RWPE2 (cell line): ENCODE measurements at regions not wholly inside any gene's neighbourhood (a gene's known extent, or its start where the extent isn't known, plus 50 kb on each side); places are given as distances from the start of the nearest gene placed in this dataset.

ENCODE experiments used
- ATAC-seq: fragments of 200-7000 bp; cut with Tn5 transposase; 3 replicates; pipeline ENCODE4 v1.9.1; 2021; ENCODE audit warnings: low read depth
- DNase-seq: peaks from one replicate; pipeline ENCODE4 v3.0.0-alpha.2; 2020; ENCODE audit warnings: low spot score
- H3K27ac ChIP-seq: fragments of 450-650 bp; 2 replicates; pipeline ENCODE4 v1.5.1; 2017; ENCODE audit warnings: mild to moderate bottlenecking; ENCODE audit not compliant: poor library complexity, severe bottlenecking
- H3K27me3 ChIP-seq: fragments of 250-450 bp; sonication (Bioruptor Pico); 2 replicates; pipeline ENCODE4 v1.5.1; 2021; ENCODE audit warnings: mild to moderate bottlenecking, moderate library complexity; ENCODE audit not compliant: insufficient read depth, poor library complexity, severe bottlenecking
- H3K36me3 ChIP-seq: fragments of 250-450 bp; sonication (Bioruptor Pico); 2 replicates; pipeline ENCODE4 v1.5.1; 2020; ENCODE audit warnings: low read depth, mild to moderate bottlenecking, moderate library complexity
- H3K4me1 ChIP-seq: fragments of 250-450 bp; sonication (Bioruptor Pico); 2 replicates; pipeline ENCODE4 v1.5.1; 2021; ENCODE audit warnings: mild to moderate bottlenecking, moderate library complexity; ENCODE audit not compliant: insufficient read depth, poor library complexity, severe bottlenecking
- H3K4me3 ChIP-seq: fragments of 250-450 bp; sonication (Bioruptor Pico); 2 replicates; pipeline ENCODE4 v1.5.1; 2021; ENCODE audit warnings: mild to moderate bottlenecking, moderate library complexity; ENCODE audit not compliant: severe bottlenecking
- H3K9me3 ChIP-seq: fragments of 250-450 bp; sonication (Bioruptor Pico); 2 replicates; pipeline ENCODE4 v1.5.1; 2021; ENCODE audit warnings: mild to moderate bottlenecking, moderate library complexity; ENCODE audit not compliant: severe bottlenecking
- TF ChIP-seq, protein P1 (sequence below): fragments of 450-650 bp; IDR thresholded peaks from one replicate; pipeline ENCODE4 v1.5.1; 2017; ENCODE audit warnings: mild to moderate bottlenecking, moderate library complexity; ENCODE audit not compliant: poor library complexity, severe bottlenecking

DNA sequence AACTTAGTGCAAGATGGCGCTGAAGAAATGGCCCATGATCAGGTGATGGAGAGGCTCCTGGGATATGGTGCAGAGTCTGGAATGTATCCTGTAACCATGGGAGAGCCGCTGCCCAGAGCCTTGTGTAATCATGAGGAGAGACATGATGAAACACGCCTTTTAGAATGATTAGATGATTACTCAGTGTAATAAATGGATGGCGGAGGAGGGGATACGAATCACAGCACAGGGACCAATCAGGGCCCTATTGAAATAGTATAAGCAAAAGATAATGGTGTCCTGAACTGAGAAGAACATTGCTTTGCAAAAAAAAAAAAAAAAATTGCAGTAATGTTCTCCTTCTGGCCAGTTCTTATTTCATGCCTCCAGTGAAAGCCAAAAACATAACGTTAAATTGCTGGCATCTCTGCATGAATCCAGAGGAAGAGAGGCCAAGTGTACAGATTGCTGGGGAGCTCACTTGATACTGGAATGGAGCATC, 668.5 kb upstream of the AUTS2 start:
- H3K4me1 ChIP-seq, result no peaks in the 10 kb centered on the region
- H3K9me3 ChIP-seq, result peaks cover 2% of the 10 kb centered on the region
- H3K27ac ChIP-seq, result no peak overlapping the region
- no peaks in the 10 kb centered on the region for H3K36me3 ChIP-seq
- DNase-seq (no peak), ATAC-seq (peak; percentile 73)
- TF ChIP-seq, protein P1, sequence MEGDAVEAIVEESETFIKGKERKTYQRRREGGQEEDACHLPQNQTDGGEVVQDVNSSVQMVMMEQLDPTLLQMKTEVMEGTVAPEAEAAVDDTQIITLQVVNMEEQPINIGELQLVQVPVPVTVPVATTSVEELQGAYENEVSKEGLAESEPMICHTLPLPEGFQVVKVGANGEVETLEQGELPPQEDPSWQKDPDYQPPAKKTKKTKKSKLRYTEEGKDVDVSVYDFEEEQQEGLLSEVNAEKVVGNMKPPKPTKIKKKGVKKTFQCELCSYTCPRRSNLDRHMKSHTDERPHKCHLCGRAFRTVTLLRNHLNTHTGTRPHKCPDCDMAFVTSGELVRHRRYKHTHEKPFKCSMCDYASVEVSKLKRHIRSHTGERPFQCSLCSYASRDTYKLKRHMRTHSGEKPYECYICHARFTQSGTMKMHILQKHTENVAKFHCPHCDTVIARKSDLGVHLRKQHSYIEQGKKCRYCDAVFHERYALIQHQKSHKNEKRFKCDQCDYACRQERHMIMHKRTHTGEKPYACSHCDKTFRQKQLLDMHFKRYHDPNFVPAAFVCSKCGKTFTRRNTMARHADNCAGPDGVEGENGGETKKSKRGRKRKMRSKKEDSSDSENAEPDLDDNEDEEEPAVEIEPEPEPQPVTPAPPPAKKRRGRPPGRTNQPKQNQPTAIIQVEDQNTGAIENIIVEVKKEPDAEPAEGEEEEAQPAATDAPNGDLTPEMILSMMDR, result no peak
- H3K27me3 ChIP-seq, result no peaks in the 10 kb centered on the region
- no peak overlapping the region for H3K4me3 ChIP-seq

DNA sequence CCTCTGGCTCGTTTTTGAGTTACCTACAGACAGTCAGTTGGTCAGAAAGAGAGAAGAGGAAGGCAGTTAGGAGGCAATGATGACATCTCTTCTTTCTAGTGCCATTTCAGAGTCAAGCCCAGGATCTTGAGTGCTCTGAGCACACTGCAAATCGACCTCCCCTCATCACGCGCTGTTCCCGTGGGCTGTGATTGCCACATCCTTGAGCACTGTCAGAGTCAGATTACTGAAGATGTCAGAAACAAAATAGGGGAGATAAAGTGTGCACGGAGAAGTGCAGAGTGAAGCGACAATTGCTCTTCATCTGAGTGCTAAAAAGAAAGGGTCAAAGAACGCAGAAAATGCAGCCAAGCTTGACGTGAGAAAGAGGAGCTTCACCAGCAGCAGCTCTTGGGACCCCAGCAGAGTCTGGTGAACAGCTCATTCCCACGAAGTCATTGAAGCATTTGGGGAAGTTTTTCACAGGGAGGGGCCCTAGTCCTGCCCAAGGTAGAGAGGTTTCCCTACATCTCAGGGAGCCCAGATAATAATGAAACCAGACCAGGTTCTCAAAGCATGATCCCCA, 661.7 kb upstream of the AUTS2 start:
- no peak overlapping the region for H3K27ac ChIP-seq
- no peaks in the 10 kb centered on the region for H3K27me3 ChIP-seq
- TF ChIP-seq, protein P1, result no peak
- ATAC-seq, result no peak
- H3K4me1 ChIP-seq, result no peaks in the 10 kb centered on the region
- H3K36me3 ChIP-seq, result no peaks in the 10 kb centered on the region
- DNase-seq, result no peak
- H3K9me3 ChIP-seq, result no peaks in the 10 kb centered on the region
- no peak overlapping the region for H3K4me3 ChIP-seq

DNA sequence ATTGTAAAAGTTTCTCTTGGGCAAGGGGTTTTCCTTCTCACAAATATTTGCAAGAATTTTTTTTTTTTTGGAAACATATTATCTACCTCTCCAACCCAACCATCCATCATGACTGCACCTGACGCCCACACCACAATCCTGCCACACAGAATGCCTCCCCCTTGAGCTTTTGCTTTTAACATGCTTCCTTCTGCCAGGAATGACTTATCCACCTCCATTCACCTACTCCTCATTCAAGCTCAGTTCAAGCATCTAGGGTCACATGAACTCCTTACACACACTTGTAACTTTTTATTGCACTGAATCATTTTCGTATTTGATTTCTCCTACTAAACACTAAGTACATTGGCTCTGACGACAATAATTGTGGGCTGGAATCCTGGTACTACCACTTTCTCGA, 660.1 kb upstream of the AUTS2 start:
- H3K9me3 ChIP-seq, result no peaks in the 10 kb centered on the region
- TF ChIP-seq, protein P1, result no peak

DNA sequence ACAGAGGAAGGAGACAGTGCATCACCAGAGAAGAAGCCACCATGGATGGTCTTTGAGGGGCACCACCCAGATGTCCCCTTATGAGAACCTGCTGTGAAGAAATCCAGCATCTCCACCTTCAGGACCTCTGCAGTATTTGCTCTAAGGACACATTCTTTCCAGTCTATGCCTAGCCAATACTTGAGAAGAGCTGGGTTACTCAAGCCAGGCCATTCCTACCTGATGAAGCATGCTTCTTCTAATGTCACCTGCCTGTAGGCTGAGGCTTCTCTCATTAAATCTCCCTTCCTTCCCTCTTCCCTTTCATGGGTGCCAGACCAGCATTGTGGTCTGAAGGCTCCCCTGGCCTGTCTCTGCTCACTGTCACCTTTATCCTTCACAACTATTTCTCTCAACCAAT, 654.5 kb upstream of the AUTS2 start:
- TF ChIP-seq, protein P1, result no peak

More for the DNA sequence above, 660.1 kb upstream of the AUTS2 start:
- H3K4me3 ChIP-seq, result no peak overlapping the region
- H3K4me1 ChIP-seq, result no peaks in the 10 kb centered on the region
- no peak overlapping the region for H3K27ac ChIP-seq
- no peak for DNase-seq
- no peak for ATAC-seq
- no peaks in the 10 kb centered on the region for H3K36me3 ChIP-seq
- no peaks in the 10 kb centered on the region for H3K27me3 ChIP-seq

DNA sequence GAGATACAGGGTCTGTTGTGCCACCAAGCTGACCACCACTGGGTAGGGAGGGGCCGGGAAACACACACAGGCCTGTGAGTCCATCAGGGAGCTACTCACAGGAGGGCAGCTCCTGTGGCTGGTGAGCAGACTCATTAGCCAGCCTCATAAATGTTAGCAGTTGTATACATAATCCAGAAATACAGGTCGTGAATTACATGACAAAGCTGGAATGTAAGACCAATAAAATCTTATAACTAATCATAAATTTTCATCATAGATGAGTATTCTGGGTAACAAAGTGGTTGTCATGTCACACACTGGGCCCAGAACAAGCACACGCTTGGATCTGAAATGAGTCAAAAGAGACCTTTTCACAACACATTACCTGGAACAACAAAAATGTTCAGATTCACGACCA, 642.6 kb upstream of the AUTS2 start:
- no peaks in the 10 kb centered on the region for H3K4me1 ChIP-seq
- TF ChIP-seq, protein P1, result no peak
- no peaks in the 10 kb centered on the region for H3K27me3 ChIP-seq
- no peak overlapping the region for H3K27ac ChIP-seq
- ATAC-seq (no peak), DNase-seq (no peak)
- no peaks in the 10 kb centered on the region for H3K9me3 ChIP-seq
- H3K4me3 ChIP-seq, result no peak overlapping the region
- no peaks in the 10 kb centered on the region for H3K36me3 ChIP-seq

More for the DNA sequence above, 654.5 kb upstream of the AUTS2 start:
- ATAC-seq, result no peak
- H3K36me3 ChIP-seq, result no peaks in the 10 kb centered on the region
- DNase-seq, result no peak
- no peak overlapping the region for H3K4me3 ChIP-seq
- H3K9me3 ChIP-seq, result no peaks in the 10 kb centered on the region
- no peaks in the 10 kb centered on the region for H3K4me1 ChIP-seq
- no peaks in the 10 kb centered on the region for H3K27me3 ChIP-seq
- no peak overlapping the region for H3K27ac ChIP-seq
